Hindlimb muscle (tissue), 1 donor: ENCODE measurements at regions not wholly inside any gene's neighbourhood (a gene's known extent, or its start where the extent isn't known, plus 50 kb on each side); places are given as distances from the start of the nearest gene placed in this dataset.
A peak's percentile ranks its signal among the peaks of the same experiment; 100 is the strongest.
"Not testable (repeated sequence)": the region's sequence is repeated elsewhere in the genome, so short reads cannot be mapped to it uniquely, and the experiment has no call there.

Experiments used
- DNase-seq: peaks from one replicate; pipeline ENCODE4 v3.0.0-alpha.2; 2013

DNA sequence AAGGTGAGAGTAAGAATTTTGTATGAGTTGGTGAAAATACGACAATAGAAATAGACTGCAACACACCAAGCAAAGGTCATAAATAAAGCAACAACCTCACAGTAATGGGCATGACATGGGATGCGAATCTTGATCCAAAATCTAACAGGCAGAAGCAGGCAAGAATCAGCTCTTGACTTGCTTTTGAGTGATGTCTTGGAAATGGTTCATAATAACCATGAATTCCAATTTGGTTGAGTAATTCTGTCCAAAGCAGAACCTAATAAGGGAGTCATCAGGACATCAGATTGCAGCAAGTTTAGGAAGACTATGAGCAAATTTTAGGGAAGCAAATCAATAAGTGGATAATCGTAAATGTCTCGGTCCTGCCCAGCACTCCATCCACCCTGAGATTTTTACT, 224.0 kb upstream of the ISX start:
- no peak for DNase-seq

DNA sequence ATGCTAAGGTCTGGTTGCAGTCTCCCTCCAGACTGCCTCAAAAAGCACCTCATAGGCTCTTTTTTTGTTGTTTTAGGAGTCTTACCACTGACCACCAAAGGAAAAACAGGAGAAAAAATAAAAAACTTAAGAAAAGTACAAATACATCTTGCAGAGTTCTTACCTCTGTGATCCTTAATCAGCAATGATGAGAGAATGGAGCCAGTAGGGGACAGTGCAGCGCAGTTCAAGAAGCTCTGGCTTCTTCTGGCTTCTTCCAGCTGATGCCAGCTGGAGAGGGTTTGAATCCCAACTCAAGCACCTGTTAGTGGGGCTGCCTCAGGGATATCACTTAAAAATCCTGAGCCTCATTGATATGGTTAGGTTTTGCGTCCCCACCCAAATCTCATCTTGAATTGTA, 223.3 kb upstream of the ISX start:
- DNase-seq: no peak

DNA sequence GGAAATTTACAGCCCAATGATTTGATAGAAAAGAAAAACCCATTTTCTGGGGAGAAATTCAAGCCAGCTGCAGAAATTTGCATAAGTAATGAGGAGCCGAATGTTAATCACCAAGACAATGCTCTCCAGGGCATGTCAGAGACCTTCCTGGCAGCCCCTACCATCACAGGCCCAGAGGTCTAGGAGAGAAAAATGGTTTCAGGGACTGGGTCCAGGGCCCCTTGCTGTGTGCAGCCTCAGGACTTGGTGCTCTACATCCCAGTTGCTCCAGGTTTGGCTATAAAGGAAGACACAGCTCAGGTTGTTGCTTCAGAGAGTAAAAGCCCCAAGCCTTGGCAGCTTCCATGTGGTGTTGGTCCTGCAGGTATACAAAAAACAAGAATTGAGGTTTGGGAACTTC, 222.2 kb upstream of the ISX start:
- DNase-seq: not testable (repeated sequence)

DNA sequence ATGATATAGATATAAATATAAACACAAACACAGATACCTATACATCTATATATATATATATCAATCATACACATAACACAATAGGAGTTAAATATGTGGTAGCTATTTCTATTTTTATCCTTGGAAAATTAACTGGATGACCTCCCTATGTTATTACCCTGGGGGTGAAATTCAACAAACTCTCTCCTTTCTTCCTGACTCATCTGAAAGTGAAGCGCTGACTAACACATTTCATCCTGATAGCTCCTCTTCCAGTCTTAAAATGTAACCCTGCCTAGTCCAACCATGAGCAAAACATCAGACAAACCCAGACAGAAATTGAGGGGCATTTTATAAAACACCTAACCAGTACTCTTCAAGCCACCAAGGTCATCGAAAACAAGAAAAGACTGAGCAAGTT, 220.6 kb upstream of the ISX start:
- DNase-seq: no peak

DNA sequence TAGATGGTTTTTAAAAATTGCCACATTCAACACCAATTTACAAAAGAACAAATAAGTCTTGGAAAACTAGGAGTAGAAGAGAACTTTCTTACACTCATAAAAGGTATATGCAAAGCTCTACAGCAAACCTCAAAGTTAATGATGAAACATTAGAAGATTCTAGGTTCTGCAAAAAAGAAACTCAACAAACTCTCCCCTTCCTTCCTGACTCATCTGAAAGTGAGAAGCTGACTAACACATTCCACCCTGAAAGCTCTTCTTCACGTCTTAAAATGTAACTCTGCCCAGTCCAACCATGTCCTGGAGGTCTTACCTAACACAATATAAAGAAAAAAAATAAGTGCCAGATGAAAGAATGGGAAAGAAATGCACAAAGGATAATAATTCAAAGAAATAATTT, 218.9 kb upstream of the ISX start:
- no peak for DNase-seq

DNA sequence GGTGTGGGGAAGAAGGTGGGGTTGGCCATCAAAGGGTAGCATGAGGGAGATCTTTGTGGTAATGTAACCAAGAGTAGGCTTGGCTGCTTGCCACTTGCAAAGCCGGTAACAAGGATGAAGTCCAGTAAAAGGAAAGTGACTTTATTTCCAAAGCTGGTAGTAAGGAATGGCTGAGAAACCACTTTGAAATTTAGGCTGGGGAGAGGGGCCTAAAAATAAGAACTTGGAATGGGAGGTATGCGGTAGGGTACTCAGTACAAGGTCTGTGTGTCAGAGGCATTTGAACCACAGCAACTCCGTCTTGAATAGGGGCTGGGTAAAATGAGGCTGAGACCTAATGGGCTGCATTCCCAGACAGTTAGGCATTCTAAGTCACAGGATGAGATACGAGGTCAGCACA, 216.0 kb upstream of the ISX start:
- DNase-seq: no peak

DNA sequence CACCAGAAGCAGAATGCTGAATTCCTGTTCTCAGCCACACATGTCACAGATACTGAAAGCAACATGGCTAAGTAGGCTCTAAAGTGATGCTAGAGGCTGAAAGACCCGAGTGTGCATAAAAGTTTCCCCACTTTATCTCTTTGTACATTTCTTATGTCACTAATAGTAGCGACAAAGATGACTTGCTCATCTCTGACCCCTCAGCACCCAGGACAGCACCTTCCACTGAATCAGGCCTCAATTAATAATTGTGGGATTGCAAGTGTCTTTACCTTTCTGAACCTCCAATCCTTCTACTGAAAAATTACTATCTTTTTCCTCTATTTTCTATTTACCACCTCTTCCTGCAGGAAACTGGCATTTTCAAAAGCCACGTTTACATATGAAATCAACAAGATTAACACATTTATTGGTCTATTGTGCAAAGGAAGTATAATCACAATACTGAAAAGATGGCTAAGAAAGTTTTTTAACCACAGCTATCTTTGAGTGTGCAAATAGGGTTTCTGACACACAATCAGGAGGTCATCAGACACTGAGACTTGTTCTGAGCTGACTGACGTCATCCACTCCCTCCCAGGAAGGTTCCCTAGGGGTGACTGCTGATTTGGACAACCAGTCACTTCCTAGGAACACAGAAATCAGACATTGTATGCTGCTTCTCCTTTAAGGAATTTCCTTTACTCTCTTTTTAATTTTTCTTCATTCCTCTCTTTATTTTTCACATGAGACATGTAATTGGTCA, 213.9 kb upstream of the ISX start:
- DNase-seq: no peak

DNA sequence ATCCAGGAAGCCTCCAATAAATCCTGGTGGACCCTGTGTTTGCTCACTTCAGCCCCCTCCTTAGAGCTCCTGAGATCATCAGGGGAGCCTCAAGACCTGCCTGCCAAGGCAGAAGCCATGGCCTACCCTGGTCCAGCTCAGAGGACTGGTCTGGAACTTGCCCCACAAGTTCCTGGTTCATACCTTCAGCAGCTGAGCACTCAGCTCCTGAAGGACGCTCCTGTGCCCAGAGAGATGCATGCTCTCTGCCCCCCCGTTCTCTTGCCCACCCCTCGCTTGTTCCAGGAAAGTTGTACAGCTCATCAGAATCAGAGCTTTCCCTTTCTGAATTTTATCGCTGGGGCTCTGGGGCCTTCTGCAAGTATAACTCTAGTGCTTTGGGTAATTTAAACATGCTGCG, 210.5 kb upstream of the ISX start:
- no peak for DNase-seq

DNA sequence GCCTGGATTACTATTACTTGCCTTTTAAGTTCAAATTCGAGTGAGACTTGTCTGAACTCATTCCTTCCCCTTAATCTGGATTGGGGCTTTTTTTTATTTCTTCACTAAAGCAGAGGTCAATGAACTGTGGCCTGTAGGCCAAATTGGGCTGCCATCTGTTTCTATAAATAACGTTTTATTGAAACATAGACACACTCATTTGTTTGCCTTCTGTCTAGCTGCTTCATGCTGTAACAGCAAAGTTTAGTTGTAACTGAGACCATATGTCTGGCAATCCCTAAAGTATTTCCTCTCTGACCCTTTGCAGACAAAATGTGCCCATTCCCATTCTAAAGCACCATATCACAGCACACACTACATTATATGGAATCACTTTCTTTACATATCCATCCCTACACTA, 207.9 kb upstream of the ISX start:
- DNase-seq: no peak

DNA sequence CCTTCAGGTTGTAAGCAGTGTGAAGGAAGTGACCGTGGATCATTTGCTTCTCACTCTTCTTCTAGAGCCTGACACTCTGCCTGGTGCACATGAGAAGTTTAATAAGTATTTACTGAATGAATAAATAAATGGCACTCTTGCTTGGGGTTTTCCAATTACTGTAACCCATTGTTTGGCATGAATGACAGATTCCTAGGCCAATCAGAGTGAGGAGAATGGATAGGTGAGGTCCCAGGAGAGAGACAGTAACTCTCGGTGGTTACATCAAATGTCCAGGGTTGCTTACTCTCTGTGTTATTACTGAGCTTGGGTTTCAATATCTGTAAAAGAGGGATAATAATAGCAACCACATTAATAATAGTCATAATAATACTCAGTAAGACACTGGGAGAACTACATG, 204.2 kb upstream of the ISX start:
- DNase-seq: no peak

DNA sequence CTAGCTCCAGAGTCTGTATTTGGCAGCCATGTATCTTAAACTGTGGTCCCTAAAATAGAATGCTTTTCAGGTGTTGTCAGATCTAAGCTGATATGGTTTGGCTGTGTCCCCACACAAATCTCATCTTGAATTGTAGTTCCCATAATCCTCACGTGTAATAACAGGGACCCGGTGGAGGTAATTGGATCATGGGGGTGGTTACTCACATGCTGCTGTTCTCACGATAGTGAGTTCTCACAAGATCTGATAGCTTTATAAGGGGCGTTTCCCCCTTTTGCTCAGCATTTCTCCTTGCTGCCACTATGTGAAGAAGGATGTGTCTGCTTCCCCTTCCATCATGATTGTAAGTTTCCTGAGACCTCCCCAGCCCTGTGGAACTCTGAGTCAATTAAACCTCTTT, 199.9 kb upstream of the ISX start:
- no peak for DNase-seq

DNA sequence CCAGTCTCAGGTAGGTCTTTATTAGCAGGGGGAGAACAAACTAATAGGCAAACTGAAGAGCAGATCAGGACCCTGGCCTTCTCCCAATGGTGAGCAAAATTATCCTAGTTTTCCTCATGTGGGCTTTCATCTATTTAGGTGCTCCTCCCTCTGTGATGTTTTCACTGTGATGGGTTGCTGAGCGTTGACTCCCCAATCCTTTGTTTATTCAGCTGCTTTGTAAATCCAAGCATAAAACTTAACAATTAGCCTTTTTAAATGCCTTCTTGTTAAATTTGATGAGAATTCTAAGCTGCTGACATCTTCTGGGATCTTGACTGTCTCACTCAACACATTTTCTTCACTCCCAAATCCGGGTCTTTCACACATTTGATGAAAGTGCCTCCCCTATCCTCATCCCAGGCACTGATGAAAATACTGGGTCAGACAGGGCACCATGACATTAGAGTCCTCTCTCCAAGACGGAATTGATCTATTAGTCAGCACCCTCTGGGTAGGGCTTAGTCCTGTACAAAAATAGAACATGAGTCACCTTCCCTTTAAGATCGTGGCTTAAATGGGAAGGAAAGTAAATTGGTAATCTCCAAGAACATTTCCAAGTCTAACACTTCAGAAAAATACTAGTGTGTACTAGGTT, 199.3 kb upstream of the ISX start:
- DNase-seq: no peak

DNA sequence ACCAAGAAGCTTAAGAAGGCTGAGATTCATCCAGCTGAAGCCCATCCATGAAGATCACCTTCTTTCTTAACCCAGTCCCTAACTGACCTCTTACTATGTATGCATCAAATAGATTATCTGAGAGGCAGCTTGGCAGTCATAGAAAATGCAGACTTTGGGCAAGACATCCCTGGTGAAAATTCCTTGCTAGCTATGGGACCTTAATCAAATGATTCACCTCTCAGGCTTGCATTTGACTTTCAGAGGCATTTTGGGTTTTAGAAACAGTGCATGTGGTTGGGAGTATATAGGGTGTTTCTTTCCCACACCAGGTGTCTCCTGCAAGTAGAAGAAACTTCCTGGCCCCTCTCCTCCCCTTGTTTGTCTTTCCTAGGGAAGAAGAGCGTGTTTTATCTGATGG, 188.5 kb upstream of the ISX start:
- no peak for DNase-seq

DNA sequence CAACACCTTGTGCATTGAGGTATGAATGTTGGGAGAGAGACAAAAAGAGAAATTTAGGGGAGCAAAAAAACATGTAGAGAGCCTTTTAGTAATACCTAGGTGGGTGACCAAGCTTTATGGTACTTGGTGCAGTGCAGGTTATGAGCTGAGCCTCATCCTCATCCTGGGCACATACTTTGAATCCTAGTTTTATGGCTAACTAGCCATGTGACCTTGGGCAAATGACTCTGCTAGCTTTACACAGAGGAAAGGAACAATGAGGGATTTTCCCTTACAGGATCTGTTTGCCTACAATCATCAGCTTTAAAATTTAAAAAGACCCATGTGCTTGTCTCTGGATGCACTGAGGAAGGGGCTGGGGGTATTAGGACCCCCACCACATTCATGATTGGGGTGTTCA, 187.8 kb upstream of the ISX start:
- no peak for DNase-seq

DNA sequence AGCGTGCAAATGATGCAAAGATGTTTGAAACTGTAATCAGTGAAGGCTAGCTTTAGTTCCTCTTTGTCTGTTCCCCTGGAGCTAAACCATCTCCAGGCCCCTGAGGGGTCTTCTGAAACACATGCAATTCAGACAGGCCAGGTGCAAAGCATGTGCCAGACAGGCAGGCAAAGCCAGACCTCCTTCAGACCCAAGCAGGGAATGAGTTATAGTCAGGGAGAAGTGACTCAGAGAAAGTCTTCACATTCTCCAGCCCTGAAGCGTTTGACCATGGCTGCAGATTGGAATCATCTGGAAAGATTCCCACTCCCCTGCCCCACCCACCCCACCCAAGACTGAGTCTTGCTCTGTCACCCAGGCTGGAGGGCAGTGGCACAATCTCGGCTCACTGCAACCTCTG, 187.0 kb upstream of the ISX start:
- no peak for DNase-seq

DNA sequence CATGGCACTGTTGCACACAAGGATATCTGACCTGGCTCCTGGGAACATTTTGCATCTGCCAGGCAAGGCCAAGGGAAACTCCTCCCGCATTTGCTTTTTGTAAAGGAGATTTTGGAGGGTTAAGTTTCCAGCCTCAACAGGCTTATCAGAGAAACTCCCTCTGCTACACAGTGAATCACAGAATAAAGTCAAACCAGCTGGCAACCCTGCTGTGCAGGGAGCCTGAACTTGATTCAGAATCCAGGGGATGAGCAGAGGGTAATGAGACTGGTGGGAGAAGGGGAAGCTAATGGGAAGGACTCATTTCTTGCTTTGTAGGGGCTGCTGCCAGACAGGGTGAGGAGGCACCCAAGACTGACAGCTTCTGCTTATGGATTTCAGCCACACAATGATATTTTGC, 185.3 kb upstream of the ISX start:
- DNase-seq: no peak

DNA sequence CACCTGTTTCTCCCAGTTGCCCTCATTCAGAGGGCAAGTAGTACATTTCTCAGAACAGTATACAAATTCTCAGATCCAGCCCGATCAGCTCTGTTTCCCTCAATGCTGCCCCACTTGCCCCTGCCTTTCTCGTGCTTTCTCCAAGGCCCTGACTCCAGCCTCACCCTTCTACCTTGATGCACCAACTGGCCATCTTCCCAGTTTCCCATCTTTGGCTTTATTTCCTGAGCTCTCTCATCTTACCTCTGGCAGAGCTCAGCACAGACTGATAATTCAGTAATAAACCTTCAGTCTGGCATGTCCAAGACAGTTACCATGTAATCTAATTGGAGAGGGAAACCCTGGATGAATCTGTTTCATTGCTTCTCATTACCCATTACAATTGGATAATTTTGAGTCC, 184.5 kb upstream of the ISX start:
- DNase-seq: no peak

DNA sequence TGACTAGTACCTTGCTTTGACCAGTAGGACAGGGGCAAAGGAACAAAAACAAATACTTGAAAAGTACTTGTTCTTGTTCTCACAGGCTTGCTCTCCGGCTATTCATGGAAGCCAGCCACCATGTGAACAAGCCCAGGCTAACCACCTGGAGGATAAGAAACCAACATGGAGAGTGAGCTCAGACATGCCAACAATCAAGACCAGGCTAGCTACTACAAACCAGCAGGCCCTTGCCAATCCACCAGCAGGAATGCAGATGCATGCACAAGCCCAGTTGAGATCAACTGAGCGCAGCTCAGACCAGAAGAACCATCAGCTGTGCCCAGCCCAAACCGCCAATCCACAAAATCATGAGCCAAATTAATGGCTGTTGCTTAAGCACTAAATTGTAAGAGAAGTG, 180.1 kb upstream of the ISX start:
- DNase-seq: no peak

DNA sequence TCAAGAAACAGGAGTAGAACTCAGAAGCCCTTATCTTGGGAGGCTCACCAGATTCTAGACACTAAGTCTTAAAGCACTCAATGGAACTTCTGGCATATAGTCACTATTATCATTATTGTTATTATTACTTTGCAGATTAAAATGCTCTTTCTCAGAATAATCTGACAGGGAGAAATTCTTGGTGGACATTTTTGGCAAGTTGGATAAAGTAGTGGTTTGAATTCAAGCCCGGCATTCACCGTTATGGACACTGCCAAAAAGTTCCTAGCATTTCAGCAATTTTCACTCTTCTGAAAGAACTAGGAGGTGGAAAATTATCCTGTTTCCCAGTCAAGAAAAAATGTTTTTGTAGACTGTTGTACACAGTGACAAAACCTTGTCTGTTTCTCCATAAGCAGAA, 179.6 kb upstream of the ISX start:
- DNase-seq: no peak

DNA sequence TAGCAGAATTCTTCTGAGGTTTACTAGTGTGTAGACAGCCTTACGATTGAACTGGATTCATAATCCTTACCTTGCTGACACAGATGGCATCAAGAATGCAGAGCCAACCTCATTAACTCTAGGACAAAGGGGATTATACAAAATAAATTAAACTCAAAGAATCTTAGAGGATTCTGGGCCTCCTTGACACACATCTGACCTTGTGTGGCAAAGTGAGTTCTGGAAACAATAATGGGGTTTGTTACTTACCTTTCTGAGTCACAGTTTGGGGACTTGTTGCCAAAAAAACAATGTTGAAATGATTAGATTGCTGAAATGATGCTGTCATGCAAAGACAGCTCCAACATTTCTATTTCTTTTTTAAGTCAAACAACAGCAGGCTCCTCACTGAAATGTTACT, 179.1 kb upstream of the ISX start:
- peak; percentile 4 for DNase-seq

DNA sequence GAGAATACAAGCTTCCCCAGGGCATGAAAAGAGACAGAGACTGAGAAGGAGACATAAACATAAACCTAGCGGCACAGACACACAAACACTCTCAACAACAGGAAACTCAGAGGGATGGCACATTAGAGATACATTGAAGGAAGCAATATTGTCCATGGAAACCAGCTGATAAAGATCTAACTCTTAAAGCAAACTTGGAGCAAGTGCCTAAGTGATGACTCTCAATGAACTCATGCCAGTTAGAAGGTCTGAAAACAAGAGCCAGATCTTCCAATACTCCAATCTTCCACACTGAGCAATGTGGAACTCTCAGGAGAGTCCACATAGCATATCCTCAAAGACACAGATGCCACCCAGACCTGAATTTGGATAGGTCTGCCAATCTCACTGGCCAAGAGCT, 168.8 kb upstream of the ISX start:
- DNase-seq: no peak

DNA sequence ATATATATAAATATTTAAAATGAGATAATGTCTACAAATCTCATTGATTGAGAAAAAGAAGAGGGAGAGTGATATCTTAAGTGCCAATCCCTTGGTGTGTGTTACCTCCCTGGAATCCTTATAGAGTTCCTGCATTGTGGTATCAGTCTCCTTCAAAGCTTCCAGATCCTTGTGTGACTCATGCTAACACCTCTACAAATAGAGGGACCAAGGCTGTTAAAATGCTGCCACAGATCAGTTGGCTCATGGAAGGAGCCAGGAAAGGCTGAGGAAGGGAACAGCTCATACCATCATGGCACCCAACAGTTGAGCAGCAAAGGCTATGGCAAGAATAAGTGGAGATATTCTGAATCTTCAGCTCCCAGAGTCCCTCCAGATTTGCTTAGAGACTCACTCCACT, 163.6 kb upstream of the ISX start:
- DNase-seq: no peak

DNA sequence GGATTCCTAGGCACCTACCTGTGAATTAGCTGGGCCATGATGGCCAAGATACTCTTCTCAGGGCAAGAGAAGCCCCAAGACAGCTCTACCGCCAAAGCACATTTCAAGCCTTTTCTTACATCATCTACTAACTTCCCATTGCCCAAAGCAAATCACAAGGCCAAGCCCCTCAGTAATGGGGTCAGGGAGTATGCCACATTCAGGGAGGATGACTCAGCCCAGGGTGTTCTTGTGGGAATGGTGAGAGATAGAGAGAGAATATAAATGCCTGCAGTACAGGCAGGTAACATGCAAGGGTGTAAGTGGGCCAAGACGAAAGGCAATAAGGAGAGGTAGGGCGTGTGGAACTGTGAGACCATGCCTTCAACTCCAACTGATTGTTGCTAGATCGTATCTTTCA, 162.5 kb upstream of the ISX start:
- no peak for DNase-seq

DNA sequence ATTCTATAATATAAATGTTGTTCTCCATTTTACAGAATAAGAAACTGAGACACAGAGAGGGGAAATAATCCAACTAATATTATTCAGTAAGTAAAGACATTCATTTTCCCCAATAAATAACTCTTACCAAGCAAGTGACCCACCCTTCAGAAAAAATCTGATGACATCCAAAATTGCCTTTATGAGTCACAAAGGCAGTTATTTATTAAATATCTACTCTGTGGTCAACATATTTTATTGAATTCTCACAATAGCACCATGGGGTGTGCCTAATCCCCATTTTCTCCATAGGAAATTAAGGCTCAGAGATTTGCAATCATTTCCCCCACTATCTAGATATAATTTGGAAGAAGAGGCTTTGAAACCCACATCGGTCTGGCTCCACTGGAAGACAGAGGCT, 161.5 kb upstream of the ISX start:
- no peak for DNase-seq

DNA sequence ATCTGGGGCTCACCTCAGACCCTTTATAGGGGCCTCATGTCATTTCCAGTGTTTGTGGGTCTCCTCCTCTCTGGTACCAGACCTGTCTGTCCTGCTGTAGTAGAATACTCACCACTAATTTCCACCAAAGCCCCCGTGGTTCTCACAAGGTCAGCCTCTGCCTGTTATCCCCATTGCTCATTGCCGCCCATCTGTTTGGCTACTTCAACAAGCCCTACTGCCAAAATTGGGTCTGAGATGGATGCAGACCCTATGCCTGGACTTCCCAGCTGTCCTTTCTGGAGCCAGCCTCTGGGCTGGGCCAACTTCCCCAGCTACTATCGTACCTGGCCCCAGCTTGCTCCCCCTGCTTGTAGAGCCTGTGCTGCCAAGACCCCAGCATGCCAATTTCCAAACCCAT, 152.1 kb upstream of the ISX start:
- peak; percentile 29 for DNase-seq
